ENCODE measurements at regions not wholly inside any gene's neighbourhood (a gene's known extent, or its start where the extent isn't known, plus 50 kb on each side); places are given as distances from the start of the nearest gene placed in this dataset.

GRCh38 chr18:38851526-38851925 is 1285.9 kb upstream of the CELF4 start:
- H3K4me3 ChIP-seq (ENCODE audit: insufficient read depth, low read length, poor library complexity, severe bottlenecking): no peak overlapping the region
- no peak overlapping the region for H3K9ac ChIP-seq (ENCODE audit: low read length)
- no peaks in the 10 kb centered on the region for H3K79me2 ChIP-seq (ENCODE audit: insufficient read depth, low read length)
- no peaks in the 10 kb centered on the region for H3K27me3 ChIP-seq (ENCODE audit: low read length)
- no peaks in the 10 kb centered on the region for H3K36me3 ChIP-seq (ENCODE audit: low read length)
- H3K27ac ChIP-seq (ENCODE audit: low read depth, low read length): no peak overlapping the region
- 0 out of 2 replicates have a peak, but pooled peaks cover 6% of the 10 kb centered on the region for H3K9me3 ChIP-seq (ENCODE audit: insufficient read depth, low read length)
- no peak overlapping the region for H2AFZ ChIP-seq (ENCODE audit: low read depth, low read length, severe bottlenecking)
- no peak overlapping the region for H3K4me2 ChIP-seq (ENCODE audit: low read depth, low read length, poor library complexity, severe bottlenecking)
- H4K20me1 ChIP-seq (ENCODE audit: low read depth, low read length): no peaks in the 10 kb centered on the region
- H3F3A ChIP-seq (ENCODE audit: insufficient read depth): no peaks in the 10 kb centered on the region
- TF ChIP-seq CTCF (IDR thresholded peaks at IDR 0.05; ENCODE audit: insufficient read depth, low read length, poor library complexity, severe bottlenecking): no peak
- no peak for TF ChIP-seq EZH2phosphoT487 (conservative IDR thresholded peaks at IDR 0.05; ENCODE audit: low read length)
- no peaks in the 10 kb centered on the region for H3K9me2 ChIP-seq (replicated peaks; ENCODE audit: insufficient read depth, low read length)

DNA sequence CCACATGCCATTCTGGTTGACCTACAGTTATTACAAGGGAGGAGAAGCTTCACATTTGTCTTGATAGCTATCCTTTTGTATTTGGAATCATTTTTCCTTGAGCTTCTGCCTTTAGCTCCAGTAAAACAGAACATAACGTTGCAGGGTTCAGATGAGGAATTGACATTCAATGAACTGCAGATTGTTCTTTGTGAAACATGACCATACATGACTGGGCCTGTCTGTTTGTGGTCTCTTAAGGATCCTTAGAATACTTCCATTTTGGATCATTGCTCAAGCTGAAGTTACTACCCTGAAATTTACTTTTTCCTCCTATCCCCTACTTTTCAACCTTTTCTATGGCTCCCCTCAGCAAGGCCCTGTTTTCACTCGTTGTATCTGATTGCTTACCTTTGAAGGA is 1281.7 kb upstream of the CELF4 start:
- Histone ChIP-seq H3K9ac (ENCODE audit: low read length) (no peak overlapping the region), H4K20me1 (ENCODE audit: low read depth, low read length) (no peaks in the 10 kb centered on the region), H2AFZ (ENCODE audit: low read depth, low read length, severe bottlenecking) (no peak overlapping the region), H3K27ac (ENCODE audit: low read depth, low read length) (no peak overlapping the region), H3K79me2 (ENCODE audit: insufficient read depth, low read length) (no peaks in the 10 kb centered on the region), H3K9me2 (replicated peaks; ENCODE audit: insufficient read depth, low read length) (no peaks in the 10 kb centered on the region), H3K27me3 (ENCODE audit: low read length) (no peaks in the 10 kb centered on the region), H3K9me3 (ENCODE audit: insufficient read depth, low read length) (0 out of 2 replicates have a peak, but pooled peaks cover 6% of the 10 kb centered on the region), H3F3A (ENCODE audit: insufficient read depth) (no peaks in the 10 kb centered on the region), H3K36me3 (ENCODE audit: low read length) (no peaks in the 10 kb centered on the region), H3K4me3 (ENCODE audit: insufficient read depth, low read length, poor library complexity, severe bottlenecking) (no peak overlapping the region), H3K4me2 (ENCODE audit: low read depth, low read length, poor library complexity, severe bottlenecking) (no peak overlapping the region)
- no peak for TF ChIP-seq CTCF (IDR thresholded peaks at IDR 0.05; ENCODE audit: insufficient read depth, low read length, poor library complexity, severe bottlenecking)
- no peak for TF ChIP-seq EZH2phosphoT487 (conservative IDR thresholded peaks at IDR 0.05; ENCODE audit: low read length)

GRCh38 chr18:38843291-38843690 is 1277.7 kb upstream of the CELF4 start:
- Histone ChIP-seq H3F3A (ENCODE audit: insufficient read depth) (no peaks in the 10 kb centered on the region), H4K20me1 (ENCODE audit: low read depth, low read length) (no peaks in the 10 kb centered on the region), H3K36me3 (ENCODE audit: low read length) (no peaks in the 10 kb centered on the region), H3K9ac (ENCODE audit: low read length) (no peak overlapping the region), H2AFZ (ENCODE audit: low read depth, low read length, severe bottlenecking) (no peak overlapping the region), H3K9me2 (replicated peaks; ENCODE audit: insufficient read depth, low read length) (no peaks in the 10 kb centered on the region), H3K27ac (ENCODE audit: low read depth, low read length) (no peak overlapping the region), H3K27me3 (ENCODE audit: low read length) (no peaks in the 10 kb centered on the region), H3K4me3 (ENCODE audit: insufficient read depth, low read length, poor library complexity, severe bottlenecking) (no peak overlapping the region), H3K4me2 (ENCODE audit: low read depth, low read length, poor library complexity, severe bottlenecking) (no peak overlapping the region), H3K79me2 (ENCODE audit: insufficient read depth, low read length) (no peaks in the 10 kb centered on the region), H3K9me3 (ENCODE audit: insufficient read depth, low read length) (no peaks in the 10 kb centered on the region)
- TF ChIP-seq EZH2phosphoT487 (conservative IDR thresholded peaks at IDR 0.05; ENCODE audit: low read length) (no peak), CTCF (IDR thresholded peaks at IDR 0.05; ENCODE audit: insufficient read depth, low read length, poor library complexity, severe bottlenecking) (no peak)

Data from SU-DHL-6 (cell line).